NT2/D1 (cell line): ENCODE measurements at regions not wholly inside any gene's neighbourhood (a gene's known extent, or its start where the extent isn't known, plus 50 kb on each side); places are given as distances from the start of the nearest gene placed in this dataset.

Experiments used
- SUZ12 ChIP-seq: IDR thresholded peaks from 2 replicates; pipeline ENCODE4 v1.6.1; 2011; ENCODE audit not compliant: insufficient read length, insufficient read depth; ENCODE audit errors: extremely low read depth
- YY1 ChIP-seq: IDR thresholded peaks from 2 replicates; pipeline ENCODE4 v1.6.1; 2011; ENCODE audit not compliant: insufficient read length, insufficient read depth

- TF ChIP-seq SUZ12: no peak
- no peak for TF ChIP-seq YY1
These were observed 422.7 kb downstream of the FBXO15 start for GRCh38 chr18:73724958-73725357.
